ENCODE measurements at regions not wholly inside any gene's neighbourhood (a gene's known extent, or its start where the extent isn't known, plus 50 kb on each side); places are given as distances from the start of the nearest gene placed in this dataset.
A peak's percentile ranks its signal among the peaks of the same experiment; 100 is the strongest.

DNA sequence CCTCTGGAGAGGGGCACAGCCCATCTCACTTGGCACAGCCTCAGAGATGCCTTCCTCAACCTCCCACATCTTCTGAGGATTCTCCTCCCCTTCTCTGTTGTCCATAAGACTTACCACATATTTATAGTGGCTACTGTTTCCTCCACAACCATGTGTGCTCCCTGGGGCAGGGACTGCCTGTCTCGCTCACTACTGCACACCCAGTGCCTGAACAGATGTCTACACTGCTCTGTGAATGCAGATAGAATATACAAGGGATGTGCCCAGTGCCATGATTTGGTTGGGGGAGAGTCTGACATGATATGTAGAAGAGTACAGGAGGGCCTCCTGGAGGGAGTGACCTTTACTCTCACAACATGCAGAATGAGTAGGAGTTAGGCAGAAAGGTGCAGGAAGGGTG is 67.3 kb upstream of the ANO1 start:
- Mint-ChIP-seq H3K27me3 (ENCODE audit: low read depth, unreplicated experiment) (peaks cover 2% of the 10 kb centered on the region), H3K9me3 (ENCODE audit: unreplicated experiment) (peaks cover 2% of the 10 kb centered on the region), H3K4me3 (ENCODE audit: unreplicated experiment) (no peak overlapping the region), H3K27ac (ENCODE audit: unreplicated experiment) (no peak overlapping the region), H3K4me1 (ENCODE audit: low read depth, unreplicated experiment) (no peaks in the 10 kb centered on the region), H3K36me3 (ENCODE audit: low read depth, unreplicated experiment) (no peaks in the 10 kb centered on the region)
- no peaks in the 10 kb centered on the region for H3K79me2 ChIP-seq (ENCODE audit: insufficient read depth, low read length)
- no peaks in the 10 kb centered on the region for H4K20me1 ChIP-seq (ENCODE audit: insufficient read depth, low read length)
- H3K9me3 ChIP-seq (ENCODE audit: insufficient read depth, low read depth, low read length): no peaks in the 10 kb centered on the region
- no peaks in the 10 kb centered on the region for H3K36me3 ChIP-seq (ENCODE audit: insufficient read depth, low read length)
- TF ChIP-seq, protein P1, sequence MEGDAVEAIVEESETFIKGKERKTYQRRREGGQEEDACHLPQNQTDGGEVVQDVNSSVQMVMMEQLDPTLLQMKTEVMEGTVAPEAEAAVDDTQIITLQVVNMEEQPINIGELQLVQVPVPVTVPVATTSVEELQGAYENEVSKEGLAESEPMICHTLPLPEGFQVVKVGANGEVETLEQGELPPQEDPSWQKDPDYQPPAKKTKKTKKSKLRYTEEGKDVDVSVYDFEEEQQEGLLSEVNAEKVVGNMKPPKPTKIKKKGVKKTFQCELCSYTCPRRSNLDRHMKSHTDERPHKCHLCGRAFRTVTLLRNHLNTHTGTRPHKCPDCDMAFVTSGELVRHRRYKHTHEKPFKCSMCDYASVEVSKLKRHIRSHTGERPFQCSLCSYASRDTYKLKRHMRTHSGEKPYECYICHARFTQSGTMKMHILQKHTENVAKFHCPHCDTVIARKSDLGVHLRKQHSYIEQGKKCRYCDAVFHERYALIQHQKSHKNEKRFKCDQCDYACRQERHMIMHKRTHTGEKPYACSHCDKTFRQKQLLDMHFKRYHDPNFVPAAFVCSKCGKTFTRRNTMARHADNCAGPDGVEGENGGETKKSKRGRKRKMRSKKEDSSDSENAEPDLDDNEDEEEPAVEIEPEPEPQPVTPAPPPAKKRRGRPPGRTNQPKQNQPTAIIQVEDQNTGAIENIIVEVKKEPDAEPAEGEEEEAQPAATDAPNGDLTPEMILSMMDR (IDR thresholded peaks at IDR 0.05; ENCODE audit: insufficient read depth, low read depth, low read length): no peak
- no peak for TF ChIP-seq EZH2 (IDR thresholded peaks at IDR 0.05; ENCODE audit: insufficient read depth, low read length)
- peaks cover 5% of the 10 kb centered on the region for H3K4me1 ChIP-seq (ENCODE audit: insufficient read depth, low read length)
- no peaks in the 10 kb centered on the region for H3K27me3 ChIP-seq (ENCODE audit: insufficient read depth, low read length)
- no peak overlapping the region for H3K9ac ChIP-seq (ENCODE audit: low read length)
- no peak overlapping the region for H3K4me3 ChIP-seq (ENCODE audit: insufficient read depth, low read depth, low read length)
- H2AFZ ChIP-seq (ENCODE audit: low read depth, low read length): no peak overlapping the region
- H3K27ac ChIP-seq (ENCODE audit: low read depth, low read length): no peak overlapping the region
- FAIRE-seq: no peak
- no peak for DNase-seq (ENCODE audit: low read depth)
- no peak overlapping the region for H3K4me2 ChIP-seq (ENCODE audit: low read length)

DNA sequence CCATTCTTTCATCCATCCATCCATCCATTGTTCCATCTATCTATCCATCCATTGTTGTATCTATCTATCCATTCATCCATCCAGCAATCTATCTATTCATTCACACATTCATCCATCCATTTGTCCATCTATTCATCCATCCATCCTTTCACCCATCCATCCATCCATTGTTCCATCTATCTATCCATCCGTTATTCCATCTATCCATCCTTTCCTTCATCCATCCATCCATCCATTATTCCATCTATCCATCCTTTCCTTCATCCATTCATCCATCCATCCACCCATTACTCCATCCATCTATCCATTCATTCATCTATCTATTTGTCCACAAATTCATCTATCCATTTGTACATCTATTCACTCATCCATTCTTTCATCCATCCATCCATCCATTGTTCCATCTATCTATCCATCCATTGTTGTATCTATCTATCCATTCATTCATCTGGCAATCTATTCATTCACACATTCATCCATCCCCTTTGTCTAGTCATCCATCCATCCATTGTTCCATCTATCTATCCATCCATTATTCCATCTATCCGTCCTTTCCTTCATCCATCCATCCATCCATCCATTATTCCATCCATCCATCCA is 65.9 kb upstream of the ANO1 start:
- Histone ChIP-seq H3K9ac (ENCODE audit: low read length) (no peak overlapping the region), H3K4me2 (ENCODE audit: low read length) (no peak overlapping the region), H3K79me2 (ENCODE audit: insufficient read depth, low read length) (no peaks in the 10 kb centered on the region), H3K27me3 (ENCODE audit: insufficient read depth, low read length) (no peaks in the 10 kb centered on the region), H3K9me3 (ENCODE audit: insufficient read depth, low read depth, low read length) (no peaks in the 10 kb centered on the region), H3K4me3 (ENCODE audit: insufficient read depth, low read depth, low read length) (no peak overlapping the region), H4K20me1 (ENCODE audit: insufficient read depth, low read length) (no peaks in the 10 kb centered on the region), H3K4me1 (ENCODE audit: insufficient read depth, low read length) (peaks cover 10% of the 10 kb centered on the region), H2AFZ (ENCODE audit: low read depth, low read length) (no peak overlapping the region), H3K36me3 (ENCODE audit: insufficient read depth, low read length) (no peaks in the 10 kb centered on the region), H3K27ac (ENCODE audit: low read depth, low read length) (no peak overlapping the region)
- no peak for DNase-seq (ENCODE audit: low read depth)
- Mint-ChIP-seq H3K9me3 (ENCODE audit: unreplicated experiment) (peaks cover 2% of the 10 kb centered on the region), H3K4me1 (ENCODE audit: low read depth, unreplicated experiment) (peaks cover 6% of the 10 kb centered on the region), H3K4me3 (ENCODE audit: unreplicated experiment) (no peak overlapping the region), H3K36me3 (ENCODE audit: low read depth, unreplicated experiment) (no peaks in the 10 kb centered on the region), H3K27me3 (ENCODE audit: low read depth, unreplicated experiment) (peaks cover 4% of the 10 kb centered on the region), H3K27ac (ENCODE audit: unreplicated experiment) (no peak overlapping the region)
- FAIRE-seq: peak; percentile 23
- no peak for TF ChIP-seq EZH2 (IDR thresholded peaks at IDR 0.05; ENCODE audit: insufficient read depth, low read length)
- TF ChIP-seq, protein P1 (IDR thresholded peaks at IDR 0.05; ENCODE audit: insufficient read depth, low read depth, low read length): no peak

DNA sequence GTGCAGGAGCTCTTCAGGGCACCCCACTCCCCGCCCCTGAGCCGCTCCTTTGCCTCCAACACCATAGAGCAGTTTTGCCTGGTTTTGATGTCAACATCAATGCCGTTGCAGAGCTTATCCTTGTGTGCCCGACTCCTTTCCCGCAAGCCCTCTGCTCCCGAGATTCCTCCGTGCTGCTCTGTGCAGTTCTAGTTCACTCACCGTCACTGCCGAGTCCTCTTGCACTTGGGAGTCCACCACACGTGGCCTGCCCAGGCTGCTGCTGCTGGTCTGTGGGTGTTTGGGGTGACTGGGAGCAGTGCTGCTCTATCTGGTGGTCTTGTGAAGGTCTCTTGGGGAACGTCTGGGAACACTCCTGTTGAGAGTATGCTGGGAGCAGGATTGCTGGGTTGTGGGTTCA is 63.8 kb upstream of the ANO1 start:
- H3K4me3 Mint-ChIP-seq (ENCODE audit: unreplicated experiment): no peak overlapping the region
- no peaks in the 10 kb centered on the region for H3K9me3 Mint-ChIP-seq (ENCODE audit: unreplicated experiment)
- TF ChIP-seq, protein P1 (IDR thresholded peaks at IDR 0.05; ENCODE audit: insufficient read depth, low read depth, low read length): no peak
- TF ChIP-seq EZH2 (IDR thresholded peaks at IDR 0.05; ENCODE audit: insufficient read depth, low read length): no peak

More for the DNA sequence above, 63.8 kb upstream of the ANO1 start:
- Histone ChIP-seq H3K4me2 (ENCODE audit: low read length) (no peak overlapping the region), H3K27me3 (ENCODE audit: insufficient read depth, low read length) (no peaks in the 10 kb centered on the region), H3K27ac (ENCODE audit: low read depth, low read length) (no peak overlapping the region), H3K9me3 (ENCODE audit: insufficient read depth, low read depth, low read length) (no peaks in the 10 kb centered on the region), H2AFZ (ENCODE audit: low read depth, low read length) (no peak overlapping the region), H3K79me2 (ENCODE audit: insufficient read depth, low read length) (no peaks in the 10 kb centered on the region), H3K36me3 (ENCODE audit: insufficient read depth, low read length) (no peaks in the 10 kb centered on the region), H4K20me1 (ENCODE audit: insufficient read depth, low read length) (no peaks in the 10 kb centered on the region), H3K4me3 (ENCODE audit: insufficient read depth, low read depth, low read length) (no peak overlapping the region), H3K4me1 (ENCODE audit: insufficient read depth, low read length) (peaks cover 10% of the 10 kb centered on the region), H3K9ac (ENCODE audit: low read length) (no peak overlapping the region)
- Mint-ChIP-seq H3K36me3 (ENCODE audit: low read depth, unreplicated experiment) (no peaks in the 10 kb centered on the region), H3K27ac (ENCODE audit: unreplicated experiment) (no peak overlapping the region), H3K27me3 (ENCODE audit: low read depth, unreplicated experiment) (peaks cover 7% of the 10 kb centered on the region), H3K4me1 (ENCODE audit: low read depth, unreplicated experiment) (peaks cover 6% of the 10 kb centered on the region)
- no peak for FAIRE-seq
- no peak for DNase-seq (ENCODE audit: low read depth)
